ENCODE measurements at regions not wholly inside any gene's neighbourhood (a gene's known extent, or its start where the extent isn't known, plus 50 kb on each side); places are given as distances from the start of the nearest gene placed in this dataset.
A peak's percentile ranks its signal among the peaks of the same experiment; 100 is the strongest.

DNA sequence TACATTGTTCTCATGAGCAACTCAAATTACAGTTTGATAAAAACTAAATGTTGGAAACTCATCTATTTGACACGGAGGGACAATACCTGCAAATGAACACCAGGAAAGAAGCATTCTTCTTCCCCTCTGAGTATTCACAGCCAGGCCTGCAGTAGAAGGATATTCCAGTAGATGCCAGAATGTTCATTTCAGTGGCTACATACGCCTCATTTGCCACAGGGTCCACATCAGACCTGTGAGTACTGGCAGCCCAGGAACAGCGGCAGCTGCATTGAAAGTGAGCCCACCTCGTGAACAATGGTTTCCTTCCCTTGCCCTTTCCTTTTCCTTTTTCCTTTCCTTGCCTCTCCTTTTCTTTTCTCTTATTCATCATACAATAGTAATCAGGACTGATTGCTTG lies 81.1 kb upstream of the NEIL3 start (continued):
- TF ChIP-seq, protein P1, sequence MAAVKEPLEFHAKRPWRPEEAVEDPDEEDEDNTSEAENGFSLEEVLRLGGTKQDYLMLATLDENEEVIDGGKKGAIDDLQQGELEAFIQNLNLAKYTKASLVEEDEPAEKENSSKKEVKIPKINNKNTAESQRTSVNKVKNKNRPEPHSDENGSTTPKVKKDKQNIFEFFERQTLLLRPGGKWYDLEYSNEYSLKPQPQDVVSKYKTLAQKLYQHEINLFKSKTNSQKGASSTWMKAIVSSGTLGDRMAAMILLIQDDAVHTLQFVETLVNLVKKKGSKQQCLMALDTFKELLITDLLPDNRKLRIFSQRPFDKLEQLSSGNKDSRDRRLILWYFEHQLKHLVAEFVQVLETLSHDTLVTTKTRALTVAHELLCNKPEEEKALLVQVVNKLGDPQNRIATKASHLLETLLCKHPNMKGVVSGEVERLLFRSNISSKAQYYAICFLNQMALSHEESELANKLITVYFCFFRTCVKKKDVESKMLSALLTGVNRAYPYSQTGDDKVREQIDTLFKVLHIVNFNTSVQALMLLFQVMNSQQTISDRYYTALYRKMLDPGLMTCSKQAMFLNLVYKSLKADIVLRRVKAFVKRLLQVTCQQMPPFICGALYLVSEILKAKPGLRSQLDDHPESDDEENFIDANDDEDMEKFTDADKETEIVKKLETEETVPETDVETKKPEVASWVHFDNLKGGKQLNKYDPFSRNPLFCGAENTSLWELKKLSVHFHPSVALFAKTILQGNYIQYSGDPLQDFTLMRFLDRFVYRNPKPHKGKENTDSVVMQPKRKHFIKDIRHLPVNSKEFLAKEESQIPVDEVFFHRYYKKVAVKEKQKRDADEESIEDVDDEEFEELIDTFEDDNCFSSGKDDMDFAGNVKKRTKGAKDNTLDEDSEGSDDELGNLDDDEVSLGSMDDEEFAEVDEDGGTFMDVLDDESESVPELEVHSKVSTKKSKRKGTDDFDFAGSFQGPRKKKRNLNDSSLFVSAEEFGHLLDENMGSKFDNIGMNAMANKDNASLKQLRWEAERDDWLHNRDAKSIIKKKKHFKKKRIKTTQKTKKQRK (IDR thresholded peaks at IDR 0.05; ENCODE audit: low read length) = no peak
- TF ChIP-seq ETV6 (CRISPR knock-in tag; conservative IDR thresholded peaks at IDR 0.05) (no peak), HNRNPH1 (optimal IDR thresholded peaks at IDR 0.05; ENCODE audit: low read depth, low read length) (no peak), JUNB (CRISPR knock-in tag; IDR thresholded peaks at IDR 0.05; ENCODE audit: borderline replicate concordance) (no peak), RBM22 (optimal IDR thresholded peaks at IDR 0.05; ENCODE audit: low read length) (no peak), EP300 (IDR thresholded peaks at IDR 0.05; ENCODE audit: low read depth in 2 of 2, low read length in 2 of 2) (no peak), EP300 (CRISPR knock-in tag; IDR thresholded peaks at IDR 0.05; ENCODE audit: borderline replicate concordance) (no peak)

GRCh38 chr4:177229331-177229730 lies 80.3 kb upstream of the NEIL3 start:
- intact Hi-C loops (cut with micrococcal nuclease; ENCODE audit: unreplicated experiment) = loop anchor here (10.0 kb wide), 1 partner anchor 1415 kb away; no protein-coding TSS in a partner anchor
- no peaks in the 10 kb centered on the region for H3K27me3 ChIP-seq (ENCODE audit: control insufficient read depth in 1 of 2, insufficient read depth in 2 of 2, low read length in 2 of 2)
- no peaks in the 10 kb centered on the region for H4K20me1 ChIP-seq (ENCODE audit: insufficient read depth, low read length)
- no peaks in the 10 kb centered on the region for H3K79me2 ChIP-seq (ENCODE audit: insufficient read depth, low read length)
- FAIRE-seq (no peak), DNase-seq (ENCODE audit: low spot score) (no peak), ATAC-seq (peak; percentile 60; the same call in 2 of the 3 replicates)
- TF ChIP-seq NFE2L2 (IDR thresholded peaks at IDR 0.05; ENCODE audit: low read length) = no peak
- TF ChIP-seq NFATC3 (CRISPR knock-in tag; IDR thresholded peaks at IDR 0.05) = no peak
- TF ChIP-seq ZNF746 (CRISPR knock-in tag; IDR thresholded peaks at IDR 0.05) = no peak
- no peak for TF ChIP-seq ZZZ3 (CRISPR knock-in tag; IDR thresholded peaks at IDR 0.05; ENCODE audit: borderline replicate concordance)
- TF ChIP-seq ZNF354B (CRISPR knock-in tag; IDR thresholded peaks at IDR 0.05) = no peak
- no peak for TF ChIP-seq FOXA1 (IDR thresholded peaks at IDR 0.05)
- TF ChIP-seq FOXA1 (CRISPR knock-in tag; IDR thresholded peaks at IDR 0.05) = no peak
- no peak for TF ChIP-seq RFXANK (CRISPR knock-in tag; IDR thresholded peaks at IDR 0.05)
- in situ Hi-C loops (cut with HindIII; ENCODE audit: extremely low pct_ligation_motif_present, low pct_unique_long_range_greater_than_20kb) = no loop called here
- H3K4me1 ChIP-seq (ENCODE audit: insufficient read depth, low read length) = no peaks in the 10 kb centered on the region
- BruUV-seq (replicated peaks) = no TSS peak
- 27% methylated on average over 7 of the region's 7 CpGs for WGBS (ENCODE audit: low lambda C conversion rate)
- ChIA-PET POLR2A (no interaction called here), CTCF (ENCODE audit: low intra/inter-chr PET ratio, low total read pairs) (no interaction called here)
- no peaks in the 10 kb centered on the region for H3K36me3 ChIP-seq (replicated peaks in 1 of 2; ENCODE audit: control insufficient read depth in 1 of 2, insufficient read depth in 2 of 2, low read length in 2 of 2)
- peak overlapping the region; percentile 32 for H3K4me2 ChIP-seq (ENCODE audit: low read depth, low read length)
- no peak overlapping the region for H3K4me3 ChIP-seq (replicated peaks in 1 of 3; ENCODE audit: insufficient read depth in 1 of 3, low read depth in 2 of 3, low read length in 3 of 3)
- H3K9me3 ChIP-seq (ENCODE audit: low read length) = no peaks in the 10 kb centered on the region
- H2AFZ ChIP-seq (ENCODE audit: low read length) = no peak overlapping the region
- no peak overlapping the region for H3K27ac ChIP-seq (ENCODE audit: extremely low read length, insufficient read depth, low read length)
- H3K9ac ChIP-seq (ENCODE audit: insufficient read depth, low read depth, low read length) = no peak overlapping the region
